ENCODE measurements at regions not wholly inside any gene's neighbourhood (a gene's known extent, or its start where the extent isn't known, plus 50 kb on each side); places are given as distances from the start of the nearest gene placed in this dataset.

DNA sequence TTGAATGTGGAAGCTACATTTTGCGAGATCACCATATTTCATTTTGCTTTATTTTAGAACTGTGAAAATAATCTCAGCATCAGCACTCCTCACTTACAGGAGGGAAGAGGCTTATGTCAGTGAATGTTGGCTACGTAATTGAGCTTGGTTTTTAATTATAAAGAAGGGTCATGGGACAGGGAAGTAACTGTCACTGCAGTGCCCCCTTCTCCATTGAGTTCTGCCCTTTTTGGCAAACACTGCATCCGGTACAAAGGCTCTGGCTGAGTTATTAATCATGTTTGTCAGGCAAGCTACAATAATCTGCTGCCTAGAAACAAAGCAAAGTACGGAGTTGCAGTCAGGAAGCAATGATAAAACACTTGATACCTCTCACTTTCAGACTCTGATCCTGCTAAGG is 546.7 kb downstream of the SNAPC1 start:
- H3K27me3 Mint-ChIP-seq (ENCODE audit: low read depth) = no peaks in the 10 kb centered on the region

DNA sequence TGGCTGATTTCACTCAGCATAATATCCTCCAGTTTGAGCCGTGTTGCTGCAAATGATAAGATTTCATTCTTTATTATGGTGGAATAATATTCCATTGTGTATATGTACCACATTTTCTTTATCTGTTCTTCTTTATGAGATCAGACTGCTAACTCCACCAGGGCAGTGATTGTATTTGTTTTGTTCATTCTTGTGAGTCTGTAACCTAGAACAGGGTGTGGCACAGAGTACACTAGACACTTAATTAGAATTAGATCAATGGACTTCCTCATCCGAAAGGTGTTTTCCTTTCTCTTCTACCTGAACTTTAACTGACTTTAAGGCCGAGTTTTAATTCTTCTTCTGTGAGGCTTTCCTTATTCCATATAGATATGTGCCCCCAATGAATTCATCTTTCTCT is 551.0 kb downstream of the SNAPC1 start:
- Mint-ChIP-seq H3K27ac (ENCODE audit: unreplicated experiment) (no peak overlapping the region), H3K4me3 (no peak overlapping the region), H3K36me3 (ENCODE audit: low read depth) (no peaks in the 10 kb centered on the region), H3K4me1 (peaks cover 22% of the 10 kb centered on the region), H3K27me3 (ENCODE audit: low read depth) (no peaks in the 10 kb centered on the region), H3K9me3 (peaks cover under 1% of the 10 kb centered on the region)
- no peak for TF ChIP-seq CTCF (conservative IDR thresholded peaks at IDR 0.05)
- no peak for DNase-seq (ENCODE audit: low read depth, low spot score)

More for the DNA sequence above, 546.7 kb downstream of the SNAPC1 start:
- H3K9me3 Mint-ChIP-seq = peaks cover 7% of the 10 kb centered on the region
- no peaks in the 10 kb centered on the region for H3K36me3 Mint-ChIP-seq (ENCODE audit: low read depth)
- peaks cover 36% of the 10 kb centered on the region for H3K4me1 Mint-ChIP-seq
- no peak overlapping the region for H3K27ac Mint-ChIP-seq (ENCODE audit: unreplicated experiment)
- TF ChIP-seq CTCF (conservative IDR thresholded peaks at IDR 0.05) = no peak
- no peak for DNase-seq (ENCODE audit: low read depth, low spot score)
- H3K4me3 Mint-ChIP-seq = no peak overlapping the region

GRCh38 chr14:62314221-62314620 is 552.0 kb downstream of the SNAPC1 start:
- H3K36me3 Mint-ChIP-seq (ENCODE audit: low read depth) = no peaks in the 10 kb centered on the region
- H3K27me3 Mint-ChIP-seq (ENCODE audit: low read depth) = no peaks in the 10 kb centered on the region
- no peak for DNase-seq (ENCODE audit: low read depth, low spot score)
- no peak overlapping the region for H3K27ac Mint-ChIP-seq (ENCODE audit: unreplicated experiment)
- no peaks in the 10 kb centered on the region for H3K9me3 Mint-ChIP-seq
- H3K4me3 Mint-ChIP-seq = no peak overlapping the region
- H3K4me1 Mint-ChIP-seq = peaks cover 12% of the 10 kb centered on the region
- TF ChIP-seq CTCF (conservative IDR thresholded peaks at IDR 0.05) = no peak

DNA sequence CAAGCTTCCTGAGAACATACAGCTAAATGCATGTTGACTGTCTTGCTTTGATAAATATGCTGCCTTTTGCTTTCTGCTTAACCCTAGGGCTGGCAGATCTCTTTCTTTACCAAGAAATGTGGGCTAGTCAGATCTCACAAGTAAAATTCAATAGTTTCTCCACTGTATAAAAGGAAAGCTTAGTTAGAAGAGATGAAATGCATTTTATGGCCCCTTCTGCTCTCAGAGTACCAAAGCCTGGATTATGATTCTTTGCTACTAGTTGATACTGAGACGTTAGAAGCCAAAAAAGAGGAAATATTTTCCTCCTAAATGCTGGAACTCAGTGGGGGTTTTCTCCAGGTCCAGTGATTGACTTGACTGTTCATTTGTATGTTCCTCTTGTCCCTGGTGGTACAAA is 552.7 kb downstream of the SNAPC1 start:
- Mint-ChIP-seq H3K27me3 (ENCODE audit: low read depth) (no peaks in the 10 kb centered on the region), H3K9me3 (no peaks in the 10 kb centered on the region), H3K36me3 (ENCODE audit: low read depth) (no peaks in the 10 kb centered on the region), H3K27ac (ENCODE audit: unreplicated experiment) (no peak overlapping the region), H3K4me1 (peaks cover 5% of the 10 kb centered on the region), H3K4me3 (no peak overlapping the region)
- no peak for DNase-seq (ENCODE audit: low read depth, low spot score)
- no peak for TF ChIP-seq CTCF (conservative IDR thresholded peaks at IDR 0.05)

DNA sequence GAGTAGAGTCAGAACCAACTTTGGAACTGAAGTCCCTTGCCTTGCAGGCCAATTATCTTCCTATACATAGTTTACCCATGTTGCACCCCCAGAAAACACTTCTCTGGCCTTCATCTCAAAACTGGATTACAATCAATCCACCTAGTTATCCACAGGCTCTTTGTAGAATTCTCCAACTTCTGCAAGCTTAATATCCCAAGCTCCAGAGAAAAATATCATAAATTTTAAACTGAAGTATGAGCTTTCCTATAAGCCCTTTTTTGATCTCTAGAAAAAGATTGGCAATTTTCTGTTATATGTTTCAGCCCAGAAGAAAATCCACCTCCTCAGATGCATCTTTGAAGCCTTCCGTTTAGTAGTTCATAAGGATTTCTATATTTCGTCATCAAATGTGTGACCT is 553.4 kb downstream of the SNAPC1 start:
- Mint-ChIP-seq H3K27ac (ENCODE audit: unreplicated experiment) (no peak overlapping the region), H3K9me3 (no peaks in the 10 kb centered on the region), H3K36me3 (ENCODE audit: low read depth) (no peaks in the 10 kb centered on the region), H3K27me3 (ENCODE audit: low read depth) (no peaks in the 10 kb centered on the region), H3K4me3 (no peak overlapping the region), H3K4me1 (peaks cover under 1% of the 10 kb centered on the region)
- no peak for DNase-seq (ENCODE audit: low read depth, low spot score)
- TF ChIP-seq CTCF (conservative IDR thresholded peaks at IDR 0.05) = no peak

GRCh38 chr14:62322216-62322615 is 560.0 kb downstream of the SNAPC1 start:
- DNase-seq (ENCODE audit: low read depth, low spot score) = no peak
- Mint-ChIP-seq H3K4me1 (no peaks in the 10 kb centered on the region), H3K36me3 (ENCODE audit: low read depth) (no peaks in the 10 kb centered on the region), H3K9me3 (peaks cover 11% of the 10 kb centered on the region), H3K4me3 (no peak overlapping the region), H3K27ac (ENCODE audit: unreplicated experiment) (no peak overlapping the region), H3K27me3 (ENCODE audit: low read depth) (no peaks in the 10 kb centered on the region)
- no peak for TF ChIP-seq CTCF (conservative IDR thresholded peaks at IDR 0.05)

Measured in neural crest cell (in vitro differentiated cells).